Lung (tissue), 11 donors: ENCODE measurements at regions not wholly inside any gene's neighbourhood (a gene's known extent, or its start where the extent isn't known, plus 50 kb on each side); places are given as distances from the start of the nearest gene placed in this dataset.

Experiments used
- ATAC-seq: fragments of 200-7000 bp; cut with Tn5 transposase; one replicate; pipeline ENCODE4 v1.9.1; 2020; ENCODE audit warnings: moderate number of reproducible peaks; ENCODE audit not compliant: insufficient read depth, low FRiP score
- DNase-seq, 3 donors: peaks; one replicate each; pipeline ENCODE4 v3.0.0-alpha.2; 2013 to 2017
- H3K27ac ChIP-seq, 2 donors: one replicate each; pipeline ENCODE4 v1.5.1; 2013; ENCODE audit warnings: mild to moderate bottlenecking in 2 of 2, moderate library complexity in 2 of 2, control low read depth in 1 of 2, inconsistent platforms in 1 of 2, low read depth in 1 of 2, low read length in 1 of 2
- H3K27me3 ChIP-seq, 3 donors: one replicate each; pipeline ENCODE4 v1.5.1; 2013; ENCODE audit warnings: low read length in 2 of 3; ENCODE audit not compliant: control insufficient read depth in 3 of 3, insufficient read depth in 3 of 3
- H3K36me3 ChIP-seq, 4 donors: one replicate each; pipeline ENCODE4 v1.5.1; 2013; ENCODE audit warnings: low read length in 4 of 4, mild to moderate bottlenecking in 1 of 4, moderate library complexity in 1 of 4; ENCODE audit not compliant: control insufficient read depth in 4 of 4, insufficient read depth in 4 of 4
- H3K4me1 ChIP-seq, 5 donors: one replicate each; pipeline ENCODE4 v1.5.1; 2013; ENCODE audit warnings: low read length in 5 of 5, mild to moderate bottlenecking in 2 of 5, moderate library complexity in 1 of 5; ENCODE audit not compliant: control insufficient read depth in 5 of 5, insufficient read depth in 5 of 5
- H3K4me3 ChIP-seq: one replicate; pipeline ENCODE4 v1.5.1; 2013; ENCODE audit warnings: mild to moderate bottlenecking, control low read depth, moderate library complexity
- H3K9ac ChIP-seq, 2 donors: one replicate each; pipeline ENCODE4 v1.5.1; 2013; ENCODE audit warnings: low read length in 2 of 2, control low read depth in 1 of 2; ENCODE audit not compliant: insufficient read depth in 1 of 2
- H3K9me3 ChIP-seq, 4 donors: one replicate each; pipeline ENCODE4 v1.5.1; 2013; ENCODE audit warnings: low read length in 3 of 4, mild to moderate bottlenecking in 1 of 4, moderate library complexity in 1 of 4; ENCODE audit not compliant: control insufficient read depth in 4 of 4, insufficient read depth in 3 of 4
- CTCF ChIP-seq: IDR thresholded peaks from 2 replicates; pipeline ENCODE4 v1.5.1; 2012; ENCODE audit warnings: mild to moderate bottlenecking; ENCODE audit errors: control extremely low read depth, extremely low read depth
- WGBS, 2 donors: extraction: QIAGEN DNeasy Blood & Tissue Kit; methylation state at CpG; one replicate each; pipeline ENCODE4 v1.1.7; 2013; 5-methylcytosine and 5-hydroxymethylcytosine counted together
- donor health status: control.
- donor health status: control.
- donor health status: Bipolar disorder and iron deficiency.
- donor health status: healthy.
- donor health status: DM: yes; HTN: yes; CAD: no.

DNA sequence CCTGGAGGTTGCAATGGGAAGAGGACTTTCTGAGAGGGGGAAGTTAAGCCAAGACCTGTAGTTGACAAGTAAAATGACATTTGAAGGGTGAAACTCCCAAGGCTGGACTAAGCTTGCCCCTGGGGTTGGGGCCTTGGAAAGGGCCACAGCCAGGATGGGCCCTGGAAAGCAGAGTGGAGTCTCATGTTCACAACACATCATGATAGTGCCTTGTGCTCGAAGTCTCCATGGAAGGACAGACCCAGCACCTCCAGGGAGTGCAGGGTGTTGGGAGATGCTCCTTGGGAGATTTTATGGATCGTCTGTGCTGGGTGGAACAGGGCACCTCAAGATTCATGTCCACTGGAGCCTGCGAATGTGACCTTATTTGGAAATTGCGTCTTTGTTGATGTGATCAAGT is 55.6 kb upstream of the ACTRT2 start:
- no peak for DNase-seq
- Histone ChIP-seq H3K4me3 (no peak overlapping the region), H3K9me3 (peaks cover 0 to 2% (median 0%) of the 10 kb centered on the region in 4 donors), H3K27me3 (peaks cover 0 to 2% (median 0%) of the 10 kb centered on the region in 3 donors), H3K27ac (no peak overlapping the region), H3K36me3 (no peaks in the 10 kb centered on the region), H3K9ac (no peak overlapping the region), H3K4me1 (peaks cover 0 to 33% (median 2%) of the 10 kb centered on the region in 5 donors)
- 87 to 93% methylated on average over 4 of the region's 4 CpGs for WGBS, 2 donors
- no peak for ATAC-seq
- TF ChIP-seq CTCF = no peak

DNA sequence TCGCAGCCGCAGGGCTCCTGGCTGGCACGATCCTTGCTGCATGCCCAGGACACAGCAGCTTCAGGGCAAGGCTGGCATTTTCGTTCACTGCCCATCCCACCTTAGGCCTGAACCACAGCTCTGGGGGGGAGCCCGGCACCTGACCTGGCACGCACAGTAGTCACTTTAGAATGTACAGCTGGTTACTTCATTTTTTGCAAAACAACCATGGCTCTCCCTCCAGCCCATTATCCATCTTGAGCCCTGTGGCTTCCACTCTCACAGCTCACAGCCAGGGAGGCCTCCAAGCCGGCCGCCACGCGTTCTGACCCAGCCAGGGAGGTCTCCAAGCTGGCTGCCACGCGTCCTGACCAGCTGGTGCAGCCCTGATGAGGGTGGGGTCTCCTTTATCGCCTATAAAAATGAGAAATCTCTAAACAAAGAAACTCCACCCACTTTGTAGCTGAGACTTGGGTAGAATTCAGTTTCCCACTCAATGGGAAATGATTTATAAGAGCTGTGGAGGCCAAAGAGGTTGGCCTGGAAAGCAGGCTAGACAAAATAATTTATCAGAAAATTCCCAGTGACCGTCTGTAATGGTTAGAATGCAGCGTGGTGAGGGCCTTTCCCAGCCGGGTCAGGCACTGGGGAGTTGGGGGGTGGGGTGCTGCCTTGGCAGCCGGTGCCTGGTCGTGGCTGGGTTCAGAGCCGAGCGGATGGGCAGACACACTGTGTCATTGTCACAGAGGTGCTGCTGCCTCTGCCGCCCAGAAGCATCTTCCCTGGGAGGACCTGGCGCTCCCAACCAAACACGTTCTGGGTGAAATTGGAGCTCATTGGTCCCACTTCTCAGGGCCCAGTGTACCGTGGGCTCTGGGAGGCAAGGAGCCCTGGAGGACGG is 54.6 kb upstream of the ACTRT2 start:
- no peaks in the 10 kb centered on the region for H3K36me3 ChIP-seq
- peaks cover 0 to 33% (median 2%) of the 10 kb centered on the region in 5 donors for H3K4me1 ChIP-seq
- TF ChIP-seq CTCF = no peak
- ATAC-seq = no peak
- no peak overlapping the region for H3K27ac ChIP-seq
- WGBS, 2 donors = 72 to 77% methylated on average over 25 of the region's 25 CpGs
- H3K27me3 ChIP-seq = peaks cover 0 to 2% (median 0%) of the 10 kb centered on the region in 3 donors
- no peak overlapping the region for H3K9ac ChIP-seq
- peak; percentile 64 to 72 (median 65) for DNase-seq
- H3K4me3 ChIP-seq = no peak overlapping the region
- H3K9me3 ChIP-seq = no peaks in the 10 kb centered on the region

DNA sequence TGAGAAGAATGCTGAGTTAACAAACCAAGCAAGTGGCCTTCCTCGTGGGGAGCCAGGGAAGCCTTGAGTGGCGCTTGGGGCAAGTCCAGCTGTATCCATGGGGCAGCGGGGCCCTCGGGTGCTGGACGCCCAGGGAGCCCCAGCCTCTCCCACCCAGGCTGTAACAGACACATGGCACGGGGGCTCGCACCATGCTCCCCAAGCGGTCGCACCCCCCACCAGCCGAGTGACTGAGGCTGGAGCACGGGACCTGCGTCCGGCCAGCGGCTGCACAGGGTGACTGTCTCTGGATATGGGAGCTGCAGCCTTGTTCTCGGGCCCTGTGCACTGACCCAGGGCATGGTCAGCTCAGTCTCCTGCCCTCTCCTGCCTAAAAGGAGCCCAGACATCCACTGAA is 53.9 kb upstream of the ACTRT2 start:
- H3K4me1 ChIP-seq = peaks cover 0 to 33% (median 2%) of the 10 kb centered on the region in 5 donors
- no peak overlapping the region for H3K9ac ChIP-seq
- 88 to 91% methylated on average over 14 to 15 of the region's 15 CpGs for WGBS, 2 donors
- H3K4me3 ChIP-seq = no peak overlapping the region
- H3K36me3 ChIP-seq = no peaks in the 10 kb centered on the region
- peaks cover 0 to 2% (median 0%) of the 10 kb centered on the region in 3 donors for H3K27me3 ChIP-seq
- no peak overlapping the region for H3K27ac ChIP-seq
- TF ChIP-seq CTCF = no peak
- H3K9me3 ChIP-seq = no peaks in the 10 kb centered on the region
- DNase-seq (no peak), ATAC-seq (no peak)
